ENCODE measurements at regions not wholly inside any gene's neighbourhood (a gene's known extent, or its start where the extent isn't known, plus 50 kb on each side); places are given as distances from the start of the nearest gene placed in this dataset.

- TF ChIP-seq CTCF (IDR thresholded peaks at IDR 0.05) (no peak), REST (IDR thresholded peaks at IDR 0.05; ENCODE audit: insufficient read depth in 1 of 2, low read depth in 2 of 2, low read length in 1 of 2) (no peak), POLR2AphosphoS5 (IDR thresholded peaks at IDR 0.05; ENCODE audit: low read depth, low read length) (no peak)
Measured at GRCh38 chr15:38793206-38793810, 228.7 kb upstream of the RASGRP1 start.

Measured in Panc1 (cell line).